ENCODE measurements at regions not wholly inside any gene's neighbourhood (a gene's known extent, or its start where the extent isn't known, plus 50 kb on each side); places are given as distances from the start of the nearest gene placed in this dataset.
"Not testable (repeated sequence)": the region's sequence is repeated elsewhere in the genome, so short reads cannot be mapped to it uniquely, and the experiment has no call there.

GRCh38 chr9:90449213-90449925 is 193.3 kb downstream of the DIRAS2 start:
- DNase-seq (ENCODE audit: low read depth in 4 of 4, low spot score in 2 of 4), result no peak

DNA sequence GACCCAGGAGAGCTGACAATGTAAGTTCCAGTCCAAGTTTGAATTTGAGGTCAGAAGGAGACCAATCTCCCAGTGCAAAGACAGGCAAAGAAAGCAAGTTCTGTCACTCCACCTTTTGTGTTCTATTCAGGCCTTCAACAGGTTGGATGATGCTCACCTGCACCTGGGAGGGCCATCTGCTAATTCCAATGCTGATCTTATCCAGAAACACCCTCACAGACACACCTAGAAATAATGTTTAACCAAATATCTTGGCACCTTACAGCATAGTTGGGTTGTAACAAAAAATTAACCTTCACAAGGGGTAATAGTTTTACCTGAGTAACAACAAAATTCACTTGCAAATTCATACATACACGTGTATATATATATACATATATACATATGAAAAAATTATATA is 190.8 kb downstream of the DIRAS2 start:
- no peak for DNase-seq (ENCODE audit: low read depth in 4 of 4, low spot score in 2 of 4)

- no peak for DNase-seq (ENCODE audit: low read depth in 4 of 4, low spot score in 2 of 4)
These were observed 187.3 kb downstream of the DIRAS2 start for GRCh38 chr9:90455316-90455715.

GRCh38 chr9:90457386-90458190 is 185.0 kb downstream of the DIRAS2 start:
- DNase-seq (ENCODE audit: low read depth in 4 of 4, low spot score in 2 of 4), result no peak

DNA sequence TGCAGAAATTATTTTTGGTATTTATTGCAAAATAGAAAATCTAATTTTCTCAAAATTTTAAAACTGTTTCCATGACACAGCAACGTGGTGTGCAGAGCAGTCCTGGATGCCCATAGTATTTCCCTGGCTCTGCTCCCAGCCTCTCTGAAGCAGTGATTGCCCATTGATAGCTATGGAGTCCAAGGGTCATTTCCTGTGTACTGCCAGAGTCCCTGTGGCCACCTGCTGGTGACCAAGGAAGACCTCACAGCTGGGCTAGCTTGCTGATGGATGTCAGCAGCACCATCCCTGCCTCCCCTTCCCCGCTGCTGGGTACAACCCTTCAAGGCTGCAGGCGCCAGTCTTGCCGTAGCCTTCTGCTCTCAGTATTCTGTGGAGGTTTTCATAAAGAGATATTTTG is 184.1 kb downstream of the DIRAS2 start:
- no peak for DNase-seq (ENCODE audit: low read depth in 4 of 4, low spot score in 2 of 4)

- no peak for DNase-seq (ENCODE audit: low read depth in 4 of 4, low spot score in 2 of 4)
These were observed 183.3 kb downstream of the DIRAS2 start for GRCh38 chr9:90459321-90459720.

- no peak for DNase-seq (ENCODE audit: low read depth in 4 of 4, low spot score in 2 of 4)
These were observed 182.4 kb downstream of the DIRAS2 start for GRCh38 chr9:90460220-90460619.

GRCh38 chr9:90464978-90465377 is 177.6 kb downstream of the DIRAS2 start:
- DNase-seq (ENCODE audit: low read depth in 4 of 4, low spot score in 2 of 4), result no peak

DNA sequence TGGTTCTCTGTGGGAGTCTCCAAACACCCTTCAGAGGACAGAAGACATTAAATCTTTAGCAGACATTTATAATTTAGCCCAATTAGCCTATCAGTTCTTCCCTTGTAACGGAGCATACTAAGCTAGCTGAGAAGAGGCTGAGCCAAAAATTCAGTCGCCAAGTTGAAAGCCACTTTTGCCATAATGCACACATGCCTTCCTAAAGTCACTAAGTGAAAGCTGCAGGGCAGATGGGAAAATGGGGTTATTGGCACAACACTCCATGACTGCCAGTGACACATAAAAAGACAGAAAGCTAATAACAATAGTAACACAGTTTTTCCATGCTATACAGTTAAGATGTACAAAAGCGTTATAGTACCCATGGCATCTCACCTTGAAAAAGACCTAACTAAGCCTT is 176.2 kb downstream of the DIRAS2 start:
- DNase-seq (ENCODE audit: low read depth in 4 of 4, low spot score in 2 of 4), result no peak

DNA sequence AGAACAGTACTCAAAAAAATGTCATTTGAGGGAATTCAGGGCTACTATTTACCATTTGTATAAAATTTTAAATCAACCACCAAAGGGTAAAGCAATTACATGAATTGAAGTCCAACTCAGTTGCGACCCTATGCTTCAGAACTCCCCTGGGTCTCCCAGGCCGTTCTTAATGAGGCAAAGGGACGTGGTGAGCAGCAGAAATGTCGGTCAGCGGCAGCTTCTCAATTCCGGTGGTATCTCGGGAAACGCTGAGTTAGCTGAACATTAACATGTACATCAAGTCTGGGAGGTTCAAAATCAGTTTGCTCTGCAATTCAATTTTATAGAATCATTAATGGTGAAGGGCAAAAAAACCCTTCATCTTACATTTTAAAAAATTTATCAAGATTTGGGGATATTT is 173.2 kb downstream of the DIRAS2 start:
- no peak for DNase-seq (ENCODE audit: low read depth in 4 of 4, low spot score in 2 of 4)

GRCh38 chr9:90469865-90470387 is 172.7 kb downstream of the DIRAS2 start:
- no peak for DNase-seq (ENCODE audit: low read depth in 4 of 4, low spot score in 2 of 4)

DNA sequence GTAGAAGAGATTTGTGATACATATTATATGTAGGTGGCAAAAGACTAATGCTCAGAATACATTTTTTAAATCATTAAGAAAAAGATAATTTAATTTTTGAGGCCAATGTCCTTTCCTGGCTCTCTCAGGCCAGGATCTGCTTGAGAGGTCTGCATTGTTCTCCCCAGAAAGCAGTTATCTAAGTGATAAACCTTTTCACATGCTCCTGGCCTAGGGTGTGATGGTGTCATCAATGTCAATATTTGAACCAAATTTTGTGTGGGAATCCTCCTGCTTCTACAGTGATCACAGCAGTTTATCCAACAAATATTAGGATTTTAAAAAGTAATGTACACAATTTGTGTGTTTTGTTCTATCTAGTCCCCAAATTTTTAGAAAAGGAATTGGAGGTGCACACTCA is 166.6 kb downstream of the DIRAS2 start:
- no peak for DNase-seq (ENCODE audit: low read depth in 4 of 4, low spot score in 2 of 4)

GRCh38 chr9:90477535-90477934 is 165.1 kb downstream of the DIRAS2 start:
- DNase-seq (ENCODE audit: low read depth in 4 of 4, low spot score in 2 of 4), result no peak

DNA sequence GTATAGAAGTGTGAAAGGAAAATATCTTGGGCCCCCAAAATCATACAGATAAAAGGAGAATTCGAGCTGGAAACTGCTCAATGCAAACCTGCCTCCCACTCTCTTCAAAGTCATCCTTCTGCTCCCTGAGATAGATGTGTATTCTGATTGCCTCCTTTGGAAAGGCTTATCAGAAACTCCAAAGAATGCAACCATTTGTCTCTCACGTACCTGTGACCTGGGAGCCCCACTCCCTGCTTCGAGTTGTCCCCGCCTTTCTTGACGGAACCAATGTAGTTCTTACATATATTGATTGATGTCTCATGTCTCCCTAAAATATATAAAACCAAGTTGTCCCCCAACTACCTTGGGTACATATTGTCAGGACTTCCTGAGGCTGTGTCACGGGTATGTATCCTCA is 163.8 kb downstream of the DIRAS2 start:
- DNase-seq (ENCODE audit: low read depth in 4 of 4, low spot score in 2 of 4), result no peak

GRCh38 chr9:90485028-90485427 is 157.6 kb downstream of the DIRAS2 start:
- DNase-seq (ENCODE audit: low read depth in 4 of 4, low spot score in 2 of 4), result no peak

- no peak for DNase-seq (ENCODE audit: low read depth in 4 of 4, low spot score in 2 of 4)
These were observed 153.6 kb downstream of the DIRAS2 start for GRCh38 chr9:90489066-90489465.

DNA sequence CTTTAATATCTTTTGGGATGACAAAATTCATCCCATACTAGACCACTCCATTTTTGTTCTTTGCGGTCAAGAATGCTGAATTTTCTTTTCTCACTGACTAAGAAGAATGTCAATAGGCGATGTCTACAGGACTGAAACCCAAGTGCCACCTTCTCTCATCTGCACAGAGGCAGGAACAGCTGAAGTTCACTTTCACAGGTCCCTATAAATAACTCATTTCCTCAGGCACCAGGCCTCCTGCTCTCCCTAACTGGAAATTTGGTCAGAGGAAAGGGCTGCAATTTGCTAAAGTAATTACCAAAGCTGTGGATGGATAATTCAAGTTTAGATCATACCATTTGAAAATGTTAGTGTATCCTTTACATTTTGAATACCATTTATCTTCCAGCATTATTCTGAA is 142.9 kb downstream of the DIRAS2 start:
- DNase-seq (ENCODE audit: low read depth in 4 of 4, low spot score in 2 of 4), result no peak

DNA sequence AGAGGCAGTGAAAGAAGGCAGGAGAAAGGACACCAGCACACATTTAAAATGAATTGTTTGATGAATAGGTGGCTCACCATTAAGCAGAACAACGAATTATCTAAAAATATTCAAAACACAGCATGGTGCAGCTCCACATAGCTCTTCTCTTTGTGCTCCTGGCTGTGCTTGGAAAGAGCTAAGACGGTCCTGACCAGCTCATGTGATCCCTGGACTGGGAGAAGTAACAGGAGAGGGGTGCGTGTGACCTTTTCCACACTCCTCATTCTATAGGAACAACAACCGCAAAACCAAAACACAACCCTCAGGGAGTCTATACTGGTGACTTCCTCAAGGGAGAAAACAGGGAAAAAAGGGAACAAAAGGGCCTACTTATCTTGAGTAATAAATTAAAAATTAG is 140.5 kb downstream of the DIRAS2 start:
- no peak for DNase-seq (ENCODE audit: low read depth in 4 of 4, low spot score in 2 of 4)

GRCh38 chr9:90504486-90504885 is 138.1 kb downstream of the DIRAS2 start:
- DNase-seq (ENCODE audit: low read depth in 4 of 4, low spot score in 2 of 4), result no peak

DNA sequence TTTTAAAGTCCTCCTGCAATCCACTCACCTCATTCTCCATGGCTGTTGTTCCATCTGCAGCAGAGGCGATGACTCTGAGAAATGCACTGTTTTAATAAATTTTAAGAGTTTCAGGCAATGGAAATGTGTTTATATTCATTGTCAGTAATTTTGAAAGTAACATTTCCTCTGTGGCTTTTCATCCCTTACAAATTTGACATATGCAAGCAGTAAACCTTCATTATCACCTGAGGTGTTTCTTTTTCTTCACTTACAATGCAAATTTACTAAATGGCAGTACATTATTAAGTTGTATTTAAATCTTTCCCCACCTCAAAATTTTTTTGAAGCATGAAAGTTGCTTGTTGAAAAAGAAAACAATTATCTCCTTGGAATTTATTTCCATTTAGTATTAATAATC is 136.9 kb downstream of the DIRAS2 start:
- DNase-seq (ENCODE audit: low read depth in 4 of 4, low spot score in 2 of 4), result no peak

DNA sequence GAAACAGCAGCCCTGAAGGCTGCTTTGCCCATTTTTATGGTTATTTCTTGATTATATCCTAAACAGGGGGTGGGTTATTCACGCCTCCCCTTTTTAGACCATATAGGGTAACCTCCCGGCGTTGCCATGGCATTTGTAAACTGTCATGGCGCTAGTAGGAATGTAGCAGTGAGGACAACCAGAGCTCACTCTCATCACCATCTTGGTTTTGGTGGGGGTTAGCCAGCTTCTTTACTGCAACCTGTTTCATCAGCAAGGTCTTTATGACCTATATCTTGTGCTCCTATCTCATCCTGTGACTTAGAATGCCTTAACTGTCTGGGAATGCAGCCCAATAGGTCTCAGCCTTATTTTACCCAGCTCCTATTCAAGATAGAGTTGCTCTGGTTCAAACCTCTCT is 136.2 kb downstream of the DIRAS2 start:
- DNase-seq (ENCODE audit: low read depth in 4 of 4, low spot score in 2 of 4), result not testable (repeated sequence)

- DNase-seq (ENCODE audit: low read depth in 4 of 4, low spot score in 2 of 4), result no peak
These were observed 135.0 kb downstream of the DIRAS2 start for GRCh38 chr9:90507621-90508020.
